DOHH2 (cell line): ENCODE measurements at regions not wholly inside any gene's neighbourhood (a gene's known extent, or its start where the extent isn't known, plus 50 kb on each side); places are given as distances from the start of the nearest gene placed in this dataset.

ENCODE experiments used
- EZH2phosphoT487 ChIP-seq: fragments of 200-600 bp; sonication (generic); IDR thresholded peaks from 2 replicates; pipeline ENCODE4 v1.6.1; 2017; ENCODE audit warnings: borderline replicate concordance, mild to moderate bottlenecking, antibody characterized with exemption, low read length, moderate library complexity, mixed read lengths
- TF ChIP-seq, protein P1 (sequence below): fragments of 200-600 bp; sonication (generic); IDR thresholded peaks from one replicate; pipeline ENCODE4 v1.5.1; 2014; ENCODE audit warnings: antibody characterized with exemption, mild to moderate bottlenecking, low read depth, low read length; ENCODE audit not compliant: poor library complexity, severe bottlenecking

DNA sequence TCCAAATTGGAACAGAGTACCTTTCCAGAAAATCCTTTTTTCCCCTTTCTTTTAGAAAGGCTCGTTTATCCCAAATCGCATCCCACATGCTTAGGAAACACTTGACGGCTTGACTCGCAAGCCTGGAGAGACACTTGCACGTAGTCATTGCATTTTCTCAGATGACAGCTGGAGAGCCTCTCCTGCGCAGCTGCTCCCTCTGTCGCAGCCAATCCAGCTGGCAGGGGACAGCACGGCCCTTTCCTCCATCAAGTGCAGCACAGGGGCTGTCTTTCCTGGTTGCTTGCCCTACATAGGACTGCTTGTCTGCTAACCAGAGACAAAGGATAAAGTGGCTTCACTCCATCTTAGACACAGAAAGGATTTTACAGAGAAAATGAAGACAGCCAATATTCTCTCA is 77.6 kb upstream of the RGS17 start:
- TF ChIP-seq, protein P1, sequence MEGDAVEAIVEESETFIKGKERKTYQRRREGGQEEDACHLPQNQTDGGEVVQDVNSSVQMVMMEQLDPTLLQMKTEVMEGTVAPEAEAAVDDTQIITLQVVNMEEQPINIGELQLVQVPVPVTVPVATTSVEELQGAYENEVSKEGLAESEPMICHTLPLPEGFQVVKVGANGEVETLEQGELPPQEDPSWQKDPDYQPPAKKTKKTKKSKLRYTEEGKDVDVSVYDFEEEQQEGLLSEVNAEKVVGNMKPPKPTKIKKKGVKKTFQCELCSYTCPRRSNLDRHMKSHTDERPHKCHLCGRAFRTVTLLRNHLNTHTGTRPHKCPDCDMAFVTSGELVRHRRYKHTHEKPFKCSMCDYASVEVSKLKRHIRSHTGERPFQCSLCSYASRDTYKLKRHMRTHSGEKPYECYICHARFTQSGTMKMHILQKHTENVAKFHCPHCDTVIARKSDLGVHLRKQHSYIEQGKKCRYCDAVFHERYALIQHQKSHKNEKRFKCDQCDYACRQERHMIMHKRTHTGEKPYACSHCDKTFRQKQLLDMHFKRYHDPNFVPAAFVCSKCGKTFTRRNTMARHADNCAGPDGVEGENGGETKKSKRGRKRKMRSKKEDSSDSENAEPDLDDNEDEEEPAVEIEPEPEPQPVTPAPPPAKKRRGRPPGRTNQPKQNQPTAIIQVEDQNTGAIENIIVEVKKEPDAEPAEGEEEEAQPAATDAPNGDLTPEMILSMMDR = no peak
- TF ChIP-seq EZH2phosphoT487 = no peak
